OCI-LY7 (cell line): ENCODE measurements at regions not wholly inside any gene's neighbourhood (a gene's known extent, or its start where the extent isn't known, plus 50 kb on each side); places are given as distances from the start of the nearest gene placed in this dataset.

Source experiments
- BruUV-seq: library from RNA; stranded (reverse); fragments of 400-500 nt; replicated peaks from 2 replicates; lab custom pipeline; 2021; lab: Mats Ljungman, UMichigan
- CTCF ChIA-PET: fragments of 300-600 bp; sonication (Branson Sonifier 250); formaldehyde crosslinking; loops from one replicate; lab custom pipeline; 2022; ENCODE audit warnings: antibody characterized with exemption; ENCODE audit not compliant: unreplicated experiment; lab: Charles Lee
- POLR2A ChIA-PET: fragments of 300-600 bp; sonication (Branson Sonifier 250); formaldehyde crosslinking; loops from one replicate; lab custom pipeline; 2022; ENCODE audit warnings: antibody characterized with exemption; lab: Charles Lee
- DNase-seq: peaks from one replicate; pipeline ENCODE4 v3.0.0-alpha.2; 2015; ENCODE audit warnings: low spot score
- H2AFZ ChIP-seq: fragments of 200-600 bp; sonication (generic), shearing (Covaris generic); 2 replicates; pipeline ENCODE4 v1.6.1; 2014; ENCODE audit warnings: mild to moderate bottlenecking, antibody characterized with exemption, low read length, moderate library complexity
- H3K27ac ChIP-seq: fragments of 200-600 bp; sonication (generic); 2 replicates; pipeline ENCODE4 v1.5.1; 2014; ENCODE audit warnings: mixed run types, low read depth, mild to moderate bottlenecking, moderate library complexity, low read length, inconsistent platforms; ENCODE audit not compliant: poor library complexity, severe bottlenecking
- H3K36me3 ChIP-seq: fragments of 200-600 bp; sonication (generic); 2 replicates; pipeline ENCODE4 v1.6.1; 2014; ENCODE audit warnings: mild to moderate bottlenecking, antibody characterized with exemption, low read length, moderate library complexity, mixed read lengths; ENCODE audit not compliant: insufficient read depth
- H3K4me1 ChIP-seq: fragments of 200-600 bp; sonication (generic); 2 replicates; pipeline ENCODE4 v1.5.1; 2014; ENCODE audit warnings: mild to moderate bottlenecking, low read length; ENCODE audit not compliant: insufficient read depth, poor library complexity, severe bottlenecking
- H3K4me2 ChIP-seq: fragments of 200-600 bp; sonication (generic); 2 replicates; pipeline ENCODE4 v1.6.1; 2014; ENCODE audit warnings: mild to moderate bottlenecking, low read length
- H3K4me3 ChIP-seq: fragments of 200-600 bp; sonication (generic); 2 replicates; pipeline ENCODE4 v1.5.1; 2014; ENCODE audit warnings: mild to moderate bottlenecking, low read depth, low read length; ENCODE audit not compliant: poor library complexity, severe bottlenecking
- H3K79me2 ChIP-seq: fragments of 200-600 bp; sonication (generic); 2 replicates; pipeline ENCODE4 v1.6.1; 2016; ENCODE audit warnings: low read depth, mild to moderate bottlenecking, low read length, moderate library complexity, mixed read lengths; ENCODE audit not compliant: insufficient read depth
- H3K9me2 ChIP-seq: fragments of 200-600 bp; sonication (generic); 2 replicates; pipeline ENCODE4 v1.6.1; 2016; ENCODE audit warnings: mild to moderate bottlenecking, low read length, mixed read lengths; ENCODE audit not compliant: insufficient read depth
- H3K9me3 ChIP-seq: fragments of 200-600 bp; sonication (generic); 2 replicates; pipeline ENCODE4 v1.6.1; 2014; ENCODE audit warnings: mild to moderate bottlenecking, mixed run types, low read length, mixed read lengths
- H4K20me1 ChIP-seq: fragments of 200-600 bp; sonication (generic); 2 replicates; pipeline ENCODE4 v1.6.1; 2014; ENCODE audit warnings: mild to moderate bottlenecking, antibody characterized with exemption, low read length, moderate library complexity, mixed read lengths; ENCODE audit not compliant: insufficient read depth
- CTCF ChIP-seq: fragments of 200-600 bp; sonication (generic); conservative IDR thresholded peaks from 2 replicates; pipeline ENCODE4 v1.5.1; 2014; ENCODE audit warnings: mild to moderate bottlenecking, antibody characterized with exemption, low read length, moderate library complexity, mixed read lengths
- EZH2phosphoT487 ChIP-seq: fragments of 200-600 bp; sonication (generic); IDR thresholded peaks from 2 replicates; pipeline ENCODE4 v1.6.1; 2018; ENCODE audit warnings: low read depth, borderline replicate concordance, mild to moderate bottlenecking, mixed run types, antibody characterized with exemption, low read length, moderate library complexity, mixed read lengths
- intact Hi-C: fragments of 100-400 bp; cut with micrococcal nuclease; formaldehyde crosslinking; loops from one replicate; pipeline ENCODE4 v1.10.0; 2022; ENCODE audit not compliant: unreplicated experiment

- Histone ChIP-seq H3K4me2 (no peak overlapping the region), H3K4me1 (no peaks in the 10 kb centered on the region), H3K9me2 (no peaks in the 10 kb centered on the region), H3K36me3 (no peaks in the 10 kb centered on the region), H4K20me1 (no peaks in the 10 kb centered on the region), H2AFZ (no peak overlapping the region), H3K27ac (no peak overlapping the region), H3K4me3 (no peak overlapping the region), H3K9me3 (no peaks in the 10 kb centered on the region), H3K79me2 (no peaks in the 10 kb centered on the region)
- TF ChIP-seq CTCF (no peak), EZH2phosphoT487 (no peak)
- CTCF ChIA-PET: no interaction called here
- no peak for DNase-seq
- POLR2A ChIA-PET: no interaction called here
- BruUV-seq: no TSS peak
- intact Hi-C loops: no loop called here
These were observed 464.6 kb downstream of the ADAMTS20 start for GRCh38 chr12:43087195-43088091.

- TF ChIP-seq CTCF: no peak
- no peak for TF ChIP-seq EZH2phosphoT487
- Histone ChIP-seq H3K4me2 (no peak overlapping the region), H4K20me1 (no peaks in the 10 kb centered on the region), H3K4me3 (no peak overlapping the region), H3K27ac (no peak overlapping the region), H3K9me3 (no peaks in the 10 kb centered on the region), H3K79me2 (no peaks in the 10 kb centered on the region), H3K9me2 (no peaks in the 10 kb centered on the region), H3K4me1 (no peaks in the 10 kb centered on the region), H3K36me3 (no peaks in the 10 kb centered on the region), H2AFZ (no peak overlapping the region)
- BruUV-seq: no TSS peak
- intact Hi-C loops: no loop called here
- POLR2A ChIA-PET: interaction anchor here (0.7 kb wide), 1 partner anchor 28 kb away, joined by 4 read pairs; no protein-coding TSS in a partner anchor
- CTCF ChIA-PET: no interaction called here
- no peak for DNase-seq
These were observed 472.5 kb downstream of the ADAMTS20 start for GRCh38 chr12:43079476-43079875.

GRCh38 chr12:43078976-43079375, 473.0 kb downstream of the ADAMTS20 start:
- H4K20me1 ChIP-seq: no peaks in the 10 kb centered on the region
- H3K79me2 ChIP-seq: no peaks in the 10 kb centered on the region
- no peak overlapping the region for H3K4me3 ChIP-seq
- H3K27ac ChIP-seq: no peak overlapping the region
- BruUV-seq: no TSS peak
- no peaks in the 10 kb centered on the region for H3K36me3 ChIP-seq
- no peak for DNase-seq
- CTCF ChIA-PET: no interaction called here
- no peak overlapping the region for H2AFZ ChIP-seq
- no peaks in the 10 kb centered on the region for H3K4me1 ChIP-seq
- no peaks in the 10 kb centered on the region for H3K9me2 ChIP-seq
- no peaks in the 10 kb centered on the region for H3K9me3 ChIP-seq
- no peak for TF ChIP-seq CTCF
- no peak for TF ChIP-seq EZH2phosphoT487
- no peak overlapping the region for H3K4me2 ChIP-seq
- intact Hi-C loops: no loop called here
- POLR2A ChIA-PET: no interaction called here
